Mesenchymal stem cell (in vitro differentiated cells and primary cell): ENCODE measurements at regions not wholly inside any gene's neighbourhood (a gene's known extent, or its start where the extent isn't known, plus 50 kb on each side); places are given as distances from the start of the nearest gene placed in this dataset.

Experiments used
- DNase-seq: peaks from one replicate; pipeline ENCODE4 v3.0.0-alpha.2; 2013
- H2AFZ ChIP-seq: one replicate; pipeline ENCODE4 v1.6.1; 2013; ENCODE audit warnings: low read depth, mild to moderate bottlenecking, control low read depth, inconsistent platforms, low read length, moderate library complexity
- H2AK5ac ChIP-seq: 2 replicates; pipeline ENCODE4 v1.6.1; 2013; ENCODE audit warnings: low read length, moderate library complexity, mild to moderate bottlenecking, inconsistent platforms; ENCODE audit not compliant: severe bottlenecking
- H2BK120ac ChIP-seq: one replicate; pipeline ENCODE4 v1.6.1; 2013; ENCODE audit warnings: low read depth, mild to moderate bottlenecking, inconsistent platforms, low read length, moderate library complexity
- H2BK12ac ChIP-seq, 2 experiments: one replicate each; pipeline ENCODE4 v1.6.1; 2013; ENCODE audit warnings: inconsistent platforms in 2 of 2, low read length in 2 of 2, mild to moderate bottlenecking in 2 of 2, moderate library complexity in 2 of 2, control low read depth in 1 of 2
- H2BK15ac ChIP-seq: one replicate; pipeline ENCODE4 v1.6.1; 2013; ENCODE audit warnings: mild to moderate bottlenecking, low read depth, inconsistent platforms; ENCODE audit not compliant: poor library complexity, severe bottlenecking
- H2BK5ac ChIP-seq: 2 replicates; pipeline ENCODE4 v1.6.1; 2013; ENCODE audit warnings: low read depth, mild to moderate bottlenecking, low read length, control low read depth, inconsistent platforms; ENCODE audit not compliant: poor library complexity, severe bottlenecking
- H3K14ac ChIP-seq, 2 experiments: one replicate each; pipeline ENCODE4 v1.6.1; 2013; ENCODE audit warnings: inconsistent platforms in 2 of 2, low read length in 2 of 2, control low read depth in 1 of 2, mild to moderate bottlenecking in 1 of 2, moderate library complexity in 1 of 2
- H3K18ac ChIP-seq, 2 experiments: one replicate each; pipeline ENCODE4 v1.6.1; 2013; ENCODE audit warnings: inconsistent platforms in 2 of 2, low read length in 2 of 2, control low read depth in 1 of 2, low read depth in 1 of 2, mild to moderate bottlenecking in 1 of 2
- H3K23ac ChIP-seq, 2 experiments: one replicate each; pipeline ENCODE4 v1.6.1; 2013; ENCODE audit warnings: inconsistent platforms in 2 of 2, low read length in 2 of 2, mild to moderate bottlenecking in 2 of 2, moderate library complexity in 2 of 2, control low read depth in 1 of 2
- H3K27ac ChIP-seq: 2 replicates; pipeline ENCODE4 v1.5.1; 2013; ENCODE audit warnings: mild to moderate bottlenecking, moderate library complexity, low read length, control low read depth, inconsistent platforms; ENCODE audit not compliant: poor library complexity, severe bottlenecking
- H3K27me3 ChIP-seq, 2 experiments: 2 replicates each; pipeline versions ENCODE4 v1.6.1 to v1.7.0; 2013; ENCODE audit warnings: low read length in 2 of 2, mild to moderate bottlenecking in 2 of 2, moderate library complexity in 2 of 2, control low read depth in 1 of 2, inconsistent platforms in 1 of 2; ENCODE audit not compliant: control insufficient read depth in 1 of 2, insufficient read depth in 1 of 2
- H3K36me3 ChIP-seq, 2 experiments: 2 replicates each; pipeline versions ENCODE4 v1.6.1 to v1.7.0; 2013; ENCODE audit warnings: low read length in 2 of 2, control low read depth in 1 of 2, inconsistent platforms in 1 of 2, low read depth in 1 of 2, mild to moderate bottlenecking in 1 of 2; ENCODE audit not compliant: insufficient read depth in 2 of 2, control insufficient read depth in 1 of 2
- H3K4ac ChIP-seq, 2 experiments: one replicate each; pipeline ENCODE4 v1.6.1; 2013; ENCODE audit warnings: inconsistent platforms in 2 of 2, low read length in 2 of 2, mild to moderate bottlenecking in 2 of 2, moderate library complexity in 2 of 2, control low read depth in 1 of 2, low read depth in 1 of 2
- H3K4me1 ChIP-seq: 2 replicates; pipeline ENCODE4 v1.6.1; 2013; ENCODE audit warnings: low read depth, low read length, control low read depth; ENCODE audit not compliant: control insufficient read depth, insufficient read depth
- H3K4me2 ChIP-seq: 2 replicates; pipeline ENCODE4 v1.6.1; 2013; ENCODE audit warnings: low read length, mild to moderate bottlenecking, inconsistent platforms; ENCODE audit not compliant: poor library complexity, severe bottlenecking
- H3K4me3 ChIP-seq, 2 experiments: 2 replicates each; pipeline versions ENCODE4 v1.5.1 to v1.7.0; 2013; ENCODE audit warnings: low read length in 2 of 2, mild to moderate bottlenecking in 2 of 2, control low read depth in 1 of 2, low read depth in 1 of 2; ENCODE audit not compliant: insufficient read depth in 1 of 2
- H3K79me1 ChIP-seq: replicated peaks from 2 replicates; pipeline ENCODE4 v1.6.1; 2013; ENCODE audit warnings: mild to moderate bottlenecking, control low read depth, low read length, inconsistent platforms; ENCODE audit not compliant: poor library complexity, severe bottlenecking
- H3K9ac ChIP-seq: 2 replicates; pipeline ENCODE4 v1.7.0; 2013; ENCODE audit warnings: mild to moderate bottlenecking, low read length, moderate library complexity
- H3K9me3 ChIP-seq: 2 replicates; pipeline ENCODE4 v1.7.0; 2013; ENCODE audit warnings: mild to moderate bottlenecking, low read length; ENCODE audit not compliant: control insufficient read depth
- H4K8ac ChIP-seq: one replicate; pipeline ENCODE4 v1.6.1; 2013; ENCODE audit warnings: inconsistent platforms, mild to moderate bottlenecking, low read length, moderate library complexity
- H4K91ac ChIP-seq: one replicate; pipeline ENCODE4 v1.6.1; 2013; ENCODE audit warnings: mild to moderate bottlenecking, low read length, inconsistent platforms
- WGBS: methylation state at CpG from one replicate; pipeline ENCODE4 v1.1.7; 2013; ENCODE audit warnings: mixed read lengths; 5-methylcytosine and 5-hydroxymethylcytosine counted together

DNA sequence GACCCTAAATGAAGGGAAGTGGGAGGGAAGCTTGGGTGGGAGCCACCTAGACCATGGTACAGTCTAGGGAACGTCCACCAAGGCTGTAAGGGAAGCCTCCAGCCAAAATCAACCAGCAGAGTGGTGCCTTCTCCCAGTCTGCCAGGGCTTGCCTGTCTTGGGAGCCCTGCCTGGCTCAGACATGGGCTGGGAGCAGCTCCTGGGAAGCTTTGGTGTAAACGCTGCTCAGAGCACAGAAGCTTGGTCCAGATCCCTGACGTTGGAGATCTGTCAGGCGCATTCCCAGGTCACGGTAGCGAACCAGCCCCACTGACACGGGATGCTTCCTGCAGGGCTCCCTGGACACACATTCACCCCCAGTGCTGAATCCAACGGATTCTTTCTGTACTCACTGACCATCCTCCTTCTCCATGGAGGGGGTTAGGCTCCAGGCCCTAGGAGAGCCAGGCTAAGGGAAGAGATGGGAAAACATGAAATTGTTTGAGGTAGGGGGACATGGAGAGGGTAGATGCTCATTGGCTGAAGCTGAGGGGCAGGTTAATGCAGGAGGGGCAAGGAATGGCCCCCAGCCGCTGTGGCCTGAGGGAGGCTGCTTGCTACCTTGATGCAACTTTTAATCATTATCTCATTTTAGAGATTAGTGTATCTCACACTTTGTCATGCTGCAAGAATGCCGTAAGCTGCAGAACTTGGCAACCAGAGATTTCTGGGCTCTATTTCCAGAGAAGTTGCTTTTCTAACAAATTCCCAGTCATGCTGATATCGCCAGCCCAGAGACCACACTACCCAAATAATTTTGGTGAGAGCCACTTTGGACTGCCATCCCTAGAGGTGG is 195.8 kb downstream of the UQCRFS1 start:
- no peak overlapping the region for H3K4me2 ChIP-seq
- 72% methylated on average over 10 of the region's 11 CpGs for WGBS
- no peaks in the 10 kb centered on the region for H3K79me1 ChIP-seq
- H2BK5ac ChIP-seq: no peak overlapping the region
- no peaks in the 10 kb centered on the region for H3K9me3 ChIP-seq
- no peak overlapping the region for H3K4me3 ChIP-seq
- H3K27me3 ChIP-seq: peaks cover 17 to 47% of the 10 kb centered on the region in 2 experiments
- H3K23ac ChIP-seq: no peak overlapping the region
- H4K91ac ChIP-seq: no peak overlapping the region
- no peak overlapping the region for H3K27ac ChIP-seq
- no peak overlapping the region for H3K18ac ChIP-seq
- H2BK12ac ChIP-seq: no peak overlapping the region
- no peak overlapping the region for H4K8ac ChIP-seq
- H2AK5ac ChIP-seq: no peak overlapping the region
- H3K36me3 ChIP-seq: no peaks in the 10 kb centered on the region
- no peak overlapping the region for H3K14ac ChIP-seq
- no peak for DNase-seq
- no peak overlapping the region for H2BK15ac ChIP-seq
- H3K4ac ChIP-seq: no peak overlapping the region
- H3K4me1 ChIP-seq: no peaks in the 10 kb centered on the region
- no peak overlapping the region for H2BK120ac ChIP-seq
- no peak overlapping the region for H2AFZ ChIP-seq
- H3K9ac ChIP-seq: no peak overlapping the region

DNA sequence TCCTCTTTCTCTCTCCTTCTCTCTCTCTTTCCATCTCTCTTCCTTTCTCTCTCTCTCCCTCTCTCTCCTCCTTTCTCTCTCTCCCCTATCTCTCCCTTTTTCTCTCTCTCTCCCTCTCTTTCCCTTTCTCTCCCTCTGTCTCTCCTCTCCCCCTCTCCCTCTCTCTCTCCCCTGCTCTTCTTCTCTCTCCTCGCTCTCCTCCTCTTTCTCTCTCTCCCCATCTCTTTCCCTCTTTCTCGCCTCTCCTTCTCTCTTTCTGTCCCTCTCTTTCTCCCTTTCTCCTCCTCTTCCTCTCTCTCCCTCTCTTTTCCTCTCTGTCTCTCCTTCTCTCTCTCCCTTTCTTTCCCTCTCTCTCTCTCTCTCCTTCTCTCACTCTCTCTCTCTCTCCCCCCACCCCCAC is 196.6 kb downstream of the UQCRFS1 start:
- H4K91ac ChIP-seq: no peak overlapping the region
- no peak overlapping the region for H4K8ac ChIP-seq
- no peak overlapping the region for H3K4me2 ChIP-seq
- H2BK120ac ChIP-seq: no peak overlapping the region
- H3K4me3 ChIP-seq: no peak overlapping the region
- no peak overlapping the region for H2AFZ ChIP-seq
- H3K9ac ChIP-seq: no peak overlapping the region
- no peaks in the 10 kb centered on the region for H3K9me3 ChIP-seq
- H3K18ac ChIP-seq: no peak overlapping the region
- 63% methylated on average over 2 of the region's 2 CpGs for WGBS
- no peaks in the 10 kb centered on the region for H3K36me3 ChIP-seq
- no peak overlapping the region for H2AK5ac ChIP-seq
- peaks cover 17 to 47% of the 10 kb centered on the region in 2 experiments for H3K27me3 ChIP-seq
- no peak for DNase-seq
- H3K27ac ChIP-seq: no peak overlapping the region
- no peak overlapping the region for H3K23ac ChIP-seq
- no peak overlapping the region for H2BK15ac ChIP-seq
- H3K4me1 ChIP-seq: no peaks in the 10 kb centered on the region
- H3K14ac ChIP-seq: no peak overlapping the region
- H2BK12ac ChIP-seq: no peak overlapping the region
- H2BK5ac ChIP-seq: no peak overlapping the region
- no peaks in the 10 kb centered on the region for H3K79me1 ChIP-seq
- H3K4ac ChIP-seq: no peak overlapping the region

DNA sequence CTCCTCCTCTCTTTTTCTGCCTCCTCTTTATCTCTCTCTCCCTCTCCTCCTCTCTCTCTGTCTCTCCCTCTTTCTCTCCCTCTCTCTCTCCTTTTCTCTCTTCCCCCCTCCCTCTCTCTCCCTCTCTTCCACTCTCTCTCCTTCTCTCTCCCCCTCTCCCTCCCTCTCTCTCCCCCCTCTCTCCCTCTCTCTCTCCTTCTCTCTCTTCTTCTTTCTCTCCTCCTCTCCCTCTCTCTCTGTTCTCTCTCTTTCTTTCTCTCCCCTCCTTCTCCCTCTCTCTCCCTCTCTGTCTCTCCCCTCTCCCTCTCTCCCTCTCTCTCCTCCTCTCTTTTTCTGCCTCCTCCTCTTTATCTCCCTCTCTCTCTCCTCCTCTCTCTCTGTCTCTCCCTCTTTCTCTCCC is 197.4 kb downstream of the UQCRFS1 start:
- H3K4me1 ChIP-seq: no peaks in the 10 kb centered on the region
- no peak overlapping the region for H4K91ac ChIP-seq
- H2BK5ac ChIP-seq: no peak overlapping the region
- no peaks in the 10 kb centered on the region for H3K79me1 ChIP-seq
- no peak overlapping the region for H3K4me2 ChIP-seq
- H2AFZ ChIP-seq: no peak overlapping the region
- H3K4me3 ChIP-seq: no peak overlapping the region
- H3K36me3 ChIP-seq: no peaks in the 10 kb centered on the region
- H3K9me3 ChIP-seq: no peaks in the 10 kb centered on the region
- no peak overlapping the region for H2AK5ac ChIP-seq
- no peak overlapping the region for H2BK15ac ChIP-seq
- peaks cover 17 to 47% of the 10 kb centered on the region in 2 experiments for H3K27me3 ChIP-seq
- H3K18ac ChIP-seq: no peak overlapping the region
- no peak overlapping the region for H4K8ac ChIP-seq
- no peak overlapping the region for H3K14ac ChIP-seq
- H3K4ac ChIP-seq: no peak overlapping the region
- no peak for DNase-seq
- H2BK120ac ChIP-seq: no peak overlapping the region
- no peak overlapping the region for H3K27ac ChIP-seq
- H3K23ac ChIP-seq: no peak overlapping the region
- H3K9ac ChIP-seq: no peak overlapping the region
- no peak overlapping the region for H2BK12ac ChIP-seq

DNA sequence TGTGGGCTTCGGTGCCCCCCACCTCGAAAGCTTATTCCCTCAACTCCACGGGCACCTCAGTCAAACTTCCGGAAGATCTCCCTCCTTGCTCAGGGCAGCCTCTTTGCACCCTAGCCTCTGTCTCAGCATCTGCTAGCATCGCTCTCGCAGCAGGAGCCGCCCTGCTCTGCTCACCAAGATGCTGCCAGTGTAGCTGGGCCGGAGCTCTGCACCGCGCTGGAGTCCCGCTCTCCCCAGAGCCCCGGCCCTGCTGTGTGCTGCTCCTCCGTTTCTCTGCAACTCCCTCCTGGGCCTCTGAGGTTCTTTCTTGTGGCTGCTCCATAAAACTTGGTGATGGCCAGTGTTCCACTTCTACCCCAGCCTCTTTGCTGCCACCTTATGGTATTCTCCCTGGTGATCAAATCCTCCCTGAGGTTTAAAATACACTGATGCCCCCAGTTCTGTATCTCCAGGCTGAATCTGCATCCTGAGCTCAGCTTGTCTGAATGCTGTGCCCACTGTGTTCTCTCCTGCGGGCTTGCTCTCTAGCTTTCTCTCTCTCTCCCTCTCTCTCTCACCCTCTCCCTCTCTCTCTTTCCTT is 198.0 kb downstream of the UQCRFS1 start:
- Histone ChIP-seq H3K18ac (no peak overlapping the region), H3K14ac (no peak overlapping the region), H2BK15ac (no peak overlapping the region), H3K9ac (no peak overlapping the region), H3K4me2 (no peak overlapping the region), H2AFZ (no peak overlapping the region), H3K27me3 (peaks cover 17 to 48% of the 10 kb centered on the region in 2 experiments), H2BK5ac (no peak overlapping the region), H3K4me1 (no peaks in the 10 kb centered on the region), H4K8ac (no peak overlapping the region), H2AK5ac (no peak overlapping the region), H3K4me3 (no peak overlapping the region), H3K36me3 (no peaks in the 10 kb centered on the region), H2BK12ac (no peak overlapping the region), H3K9me3 (no peaks in the 10 kb centered on the region), H3K79me1 (no peaks in the 10 kb centered on the region), H3K23ac (no peak overlapping the region), H3K27ac (no peak overlapping the region), H2BK120ac (no peak overlapping the region), H3K4ac (no peak overlapping the region), H4K91ac (no peak overlapping the region)
- DNase-seq: no peak
- 65% methylated on average over 14 of the region's 14 CpGs for WGBS
